D721Med (cell line): ENCODE measurements at regions not wholly inside any gene's neighbourhood (a gene's known extent, or its start where the extent isn't known, plus 50 kb on each side); places are given as distances from the start of the nearest gene placed in this dataset.
"Not testable (repeated sequence)": the region's sequence is repeated elsewhere in the genome, so short reads cannot be mapped to it uniquely, and the experiment has no call there.

Source experiments
- DNase-seq: peaks from one replicate; pipeline ENCODE4 v3.0.0; 2011; ENCODE audit warnings: low spot score; ENCODE audit not compliant: insufficient read length
- FAIRE-seq: peaks from 2 replicates; lab custom pipeline; 2011; peaks lifted over from hg19 to GRCh38; lab: Jason Lieb, UNC
- TF ChIP-seq, protein P1 (sequence below): IDR thresholded peaks from 2 replicates; pipeline ENCODE4 v1.5.1; 2012; ENCODE audit warnings: mild to moderate bottlenecking, control low read depth; ENCODE audit not compliant: insufficient read depth; ENCODE audit errors: missing control alignments

DNA sequence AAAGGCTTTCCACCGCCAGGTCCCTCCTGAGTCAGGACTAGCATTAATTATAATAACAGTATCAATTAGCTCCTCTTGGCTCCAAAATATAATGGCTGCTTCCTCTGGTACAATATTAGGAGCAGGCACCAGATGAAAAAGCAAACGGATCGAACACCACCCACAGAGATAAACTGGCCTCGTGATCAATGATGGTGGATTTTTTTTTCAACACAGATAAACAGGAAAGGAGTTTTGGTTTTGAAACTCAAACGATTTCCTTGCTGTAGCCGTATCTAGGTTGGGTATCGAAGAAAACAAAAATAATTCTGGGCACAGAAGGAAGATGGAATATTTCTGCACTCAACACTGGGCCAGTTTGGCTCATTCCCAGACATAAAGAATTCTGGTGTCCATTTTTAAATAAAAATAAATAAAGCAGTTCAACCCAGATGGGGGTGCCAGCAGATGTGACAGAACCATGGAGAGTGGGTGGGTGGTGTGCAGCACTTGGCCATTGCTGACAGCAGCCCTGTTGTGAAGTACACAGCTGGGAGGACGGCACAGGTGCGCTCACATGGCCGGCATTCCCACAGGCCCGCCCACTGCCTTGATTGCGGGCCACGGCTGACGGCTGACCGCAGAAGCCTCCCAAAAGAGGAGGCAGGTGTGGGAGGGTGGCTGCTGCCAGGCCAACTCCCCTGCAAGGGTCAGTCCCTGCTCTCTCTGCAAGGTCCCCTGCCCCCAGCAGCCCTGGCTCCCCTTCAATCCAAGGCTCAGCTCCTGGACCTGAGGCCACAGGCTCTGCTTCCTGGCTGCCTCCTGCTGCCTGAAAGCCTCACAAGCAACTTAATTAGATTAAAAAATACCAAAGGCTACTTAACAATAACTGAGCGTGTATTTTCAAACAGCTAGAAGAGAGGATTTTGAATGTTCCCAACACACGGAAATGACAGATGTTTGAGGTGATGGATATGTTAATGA, 351.9 kb upstream of the ID2 start:
- DNase-seq (no peak), FAIRE-seq (no peak)
- TF ChIP-seq, protein P1, sequence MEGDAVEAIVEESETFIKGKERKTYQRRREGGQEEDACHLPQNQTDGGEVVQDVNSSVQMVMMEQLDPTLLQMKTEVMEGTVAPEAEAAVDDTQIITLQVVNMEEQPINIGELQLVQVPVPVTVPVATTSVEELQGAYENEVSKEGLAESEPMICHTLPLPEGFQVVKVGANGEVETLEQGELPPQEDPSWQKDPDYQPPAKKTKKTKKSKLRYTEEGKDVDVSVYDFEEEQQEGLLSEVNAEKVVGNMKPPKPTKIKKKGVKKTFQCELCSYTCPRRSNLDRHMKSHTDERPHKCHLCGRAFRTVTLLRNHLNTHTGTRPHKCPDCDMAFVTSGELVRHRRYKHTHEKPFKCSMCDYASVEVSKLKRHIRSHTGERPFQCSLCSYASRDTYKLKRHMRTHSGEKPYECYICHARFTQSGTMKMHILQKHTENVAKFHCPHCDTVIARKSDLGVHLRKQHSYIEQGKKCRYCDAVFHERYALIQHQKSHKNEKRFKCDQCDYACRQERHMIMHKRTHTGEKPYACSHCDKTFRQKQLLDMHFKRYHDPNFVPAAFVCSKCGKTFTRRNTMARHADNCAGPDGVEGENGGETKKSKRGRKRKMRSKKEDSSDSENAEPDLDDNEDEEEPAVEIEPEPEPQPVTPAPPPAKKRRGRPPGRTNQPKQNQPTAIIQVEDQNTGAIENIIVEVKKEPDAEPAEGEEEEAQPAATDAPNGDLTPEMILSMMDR = no peak

DNA sequence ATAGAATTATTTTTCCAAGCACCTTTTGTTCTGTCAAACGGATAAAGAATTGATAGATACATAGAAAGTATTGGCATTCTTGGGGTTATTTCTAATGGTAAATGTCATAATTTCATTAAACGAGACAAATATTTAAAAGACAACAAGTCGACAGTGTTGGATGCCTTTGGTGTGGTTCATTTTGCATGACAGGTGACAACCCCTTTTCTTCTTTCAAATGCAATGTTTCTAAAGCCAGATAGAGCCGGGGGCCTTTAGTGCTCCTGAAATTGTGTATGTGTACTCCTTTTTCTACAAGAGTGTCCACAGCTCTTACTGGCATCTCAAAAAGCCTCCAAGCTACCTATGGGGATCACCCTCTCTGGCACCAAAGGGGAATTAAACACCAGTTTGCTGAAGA, 350.8 kb upstream of the ID2 start:
- TF ChIP-seq, protein P1 = no peak
- FAIRE-seq = no peak
- DNase-seq = no peak

DNA sequence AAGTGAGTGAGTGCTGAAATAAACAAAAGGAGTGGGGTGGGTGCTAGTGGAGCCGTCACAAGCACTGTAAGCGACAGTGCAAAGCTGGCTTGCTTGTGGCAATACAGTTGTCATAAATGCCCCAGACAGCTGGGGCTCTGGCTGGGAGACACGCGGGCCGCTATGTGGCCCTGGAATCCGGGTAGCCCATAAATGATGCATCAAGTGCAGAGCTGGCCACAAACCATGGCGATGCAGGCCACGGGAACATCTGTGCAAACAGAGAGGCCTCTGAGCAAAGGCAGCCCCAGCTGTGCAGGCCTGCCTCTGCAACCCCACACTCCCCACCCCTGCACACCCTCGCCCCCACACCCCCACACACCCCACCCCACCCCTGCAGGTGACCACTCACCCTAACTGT, 349.2 kb upstream of the ID2 start:
- no peak for DNase-seq
- TF ChIP-seq, protein P1 = no peak
- FAIRE-seq = no peak

DNA sequence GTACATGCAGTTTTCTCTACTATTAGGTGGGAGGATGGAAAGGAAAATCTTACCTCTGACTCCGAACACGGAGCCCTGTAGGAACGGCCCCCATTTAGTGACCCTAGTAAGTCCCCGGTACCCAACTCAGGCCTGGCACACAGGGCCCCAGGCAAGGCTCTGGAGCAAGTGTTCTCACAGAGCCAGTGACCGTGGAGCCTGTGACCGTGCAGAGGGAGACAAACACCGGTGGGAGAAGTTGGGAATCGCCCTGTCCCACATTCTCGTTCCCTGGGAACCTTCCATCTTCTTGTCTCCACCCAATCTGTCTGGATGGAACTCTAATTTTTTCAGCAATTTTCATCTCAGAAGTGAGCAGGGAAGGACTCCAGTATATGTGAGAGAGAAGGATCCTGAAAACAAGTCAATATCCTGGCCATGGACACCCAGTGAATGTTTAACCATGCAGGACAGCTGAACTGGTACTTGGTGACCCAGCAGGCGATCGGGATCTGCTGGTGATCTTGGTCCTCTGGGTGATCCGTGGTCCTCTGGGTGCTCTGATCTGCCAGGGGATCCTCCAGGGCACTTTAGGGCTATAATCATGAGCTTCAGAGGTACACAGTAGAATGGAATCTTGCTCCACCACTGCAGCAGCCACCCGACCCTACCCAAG, 348.6 kb upstream of the ID2 start:
- no peak for DNase-seq
- TF ChIP-seq, protein P1 = no peak
- FAIRE-seq = no peak

DNA sequence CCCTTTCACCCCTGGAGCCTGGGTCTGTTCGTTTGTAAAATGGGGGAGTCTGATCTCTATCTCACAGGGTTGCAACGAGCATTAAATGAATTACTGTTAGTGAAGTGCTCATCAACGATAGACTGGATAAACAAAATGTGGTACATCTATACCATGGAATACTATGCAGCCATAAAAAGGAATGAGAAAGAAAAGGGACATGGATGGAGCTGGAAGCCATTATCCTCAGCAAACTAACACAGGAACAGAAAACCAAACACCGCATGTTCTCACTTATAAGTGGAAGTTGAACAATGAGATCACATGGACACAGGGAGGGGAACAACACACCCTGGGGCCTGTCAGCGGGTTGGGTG, 348.0 kb upstream of the ID2 start:
- DNase-seq, FAIRE-seq: not testable (repeated sequence)

DNA sequence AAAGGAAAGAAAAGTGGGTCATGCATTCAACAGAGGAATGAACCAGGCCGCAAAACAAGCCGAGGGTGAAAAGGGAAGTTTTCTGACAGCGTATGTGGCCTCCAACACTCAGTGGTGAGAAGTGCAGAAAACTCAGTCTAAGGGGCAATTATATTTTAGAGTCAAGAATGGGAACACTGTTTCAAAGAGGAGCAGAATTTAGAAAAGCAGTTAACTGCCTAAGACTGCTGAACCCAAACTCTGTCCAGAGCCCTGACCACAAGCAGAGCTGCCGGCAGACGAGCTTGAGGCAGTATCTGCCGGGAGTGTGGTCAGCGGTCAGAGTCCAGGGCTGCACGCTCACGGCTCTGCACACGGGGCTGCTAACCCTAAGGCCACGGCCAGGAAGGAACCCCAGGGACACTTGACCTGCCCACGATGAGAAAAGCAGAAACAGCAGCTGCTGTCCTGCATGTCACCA, 347.0 kb upstream of the ID2 start:
- FAIRE-seq = no peak
- TF ChIP-seq, protein P1 = no peak
- no peak for DNase-seq

DNA sequence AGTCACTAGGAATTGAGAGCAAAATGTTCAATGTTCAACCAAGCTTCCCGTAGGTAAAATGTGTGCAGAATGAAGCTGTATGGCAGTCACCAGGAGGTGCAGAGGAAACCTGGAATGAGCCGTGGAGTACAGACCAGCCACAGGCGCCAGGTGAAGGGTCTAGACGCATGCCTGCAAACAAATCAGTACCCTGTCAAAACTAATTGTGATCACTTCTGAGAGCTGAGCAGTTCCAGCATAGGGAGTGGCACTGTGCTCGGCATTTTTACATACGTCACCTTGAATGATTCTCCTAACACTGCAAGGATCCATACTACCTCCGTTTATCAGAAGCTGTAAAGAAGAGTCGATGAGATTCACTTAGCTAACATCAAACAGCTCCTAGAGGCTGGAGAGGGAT, 346.1 kb upstream of the ID2 start:
- TF ChIP-seq, protein P1 = no peak
- FAIRE-seq (no peak), DNase-seq (no peak)
